Endodermal cell (in vitro differentiated cells): ENCODE measurements at regions not wholly inside any gene's neighbourhood (a gene's known extent, or its start where the extent isn't known, plus 50 kb on each side); places are given as distances from the start of the nearest gene placed in this dataset.

Experiments
- DNase-seq: peaks from one replicate; pipeline ENCODE4 v3.0.0-alpha.2; 2017
- H3K27ac ChIP-seq: 2 replicates; pipeline ENCODE4 v1.5.1; 2013; ENCODE audit warnings: mild to moderate bottlenecking, low read depth, low read length, moderate library complexity
- H3K27me3 ChIP-seq: 2 replicates; pipeline ENCODE4 v1.6.1; 2013; ENCODE audit warnings: mild to moderate bottlenecking, low read length, moderate library complexity; ENCODE audit not compliant: insufficient read depth, control insufficient read depth, poor library complexity, severe bottlenecking
- H3K36me3 ChIP-seq: 2 replicates; pipeline ENCODE4 v1.7.0; 2013; ENCODE audit warnings: mild to moderate bottlenecking, low read length, moderate library complexity; ENCODE audit not compliant: control insufficient read depth, insufficient read depth
- H3K4me1 ChIP-seq: one replicate; pipeline ENCODE4 v1.7.0; 2013; ENCODE audit warnings: low read length; ENCODE audit not compliant: control insufficient read depth, insufficient read depth
- H3K4me3 ChIP-seq: 2 replicates; pipeline ENCODE4 v1.5.1; 2013; ENCODE audit warnings: mild to moderate bottlenecking, low read length, moderate library complexity
- H3K9ac ChIP-seq: 2 replicates; pipeline ENCODE4 v1.6.1; 2013; ENCODE audit warnings: mild to moderate bottlenecking, low read length, moderate library complexity; ENCODE audit not compliant: poor library complexity, severe bottlenecking; ENCODE audit errors: extremely low read depth
- H3K9me3 ChIP-seq: 2 replicates; pipeline ENCODE4 v1.6.1; 2013; ENCODE audit warnings: mild to moderate bottlenecking, low read length, moderate library complexity; ENCODE audit not compliant: control insufficient read depth
- H3K27ac Mint-ChIP-seq: 2 replicates; pipeline ENCODE4 v1.8.0; 2020; ENCODE audit warnings: mixed read lengths
- H3K27me3 Mint-ChIP-seq: 2 replicates; pipeline ENCODE4 v1.8.0; 2021; ENCODE audit warnings: mild to moderate bottlenecking, mixed read lengths; ENCODE audit not compliant: insufficient read depth
- H3K36me3 Mint-ChIP-seq: 2 replicates; pipeline ENCODE4 v1.8.0; 2020; ENCODE audit warnings: low read depth, mixed read lengths
- H3K4me1 Mint-ChIP-seq: 2 replicates; pipeline ENCODE4 v1.8.0; 2020; ENCODE audit warnings: mixed read lengths
- H3K4me3 Mint-ChIP-seq: 2 replicates; pipeline ENCODE4 v1.8.0; 2020; ENCODE audit warnings: mild to moderate bottlenecking, moderate library complexity, mixed read lengths
- H3K9me3 Mint-ChIP-seq: 2 replicates; pipeline ENCODE4 v1.8.0; 2020; ENCODE audit warnings: mild to moderate bottlenecking, mixed read lengths
- CTCF ChIP-seq: fragments of 200-600 bp; sonication (generic); conservative IDR thresholded peaks from 2 replicates; pipeline ENCODE4 v1.5.0; 2021; ENCODE audit warnings: antibody characterized with exemption, mild to moderate bottlenecking
- WGBS, 2 experiments: methylation state at CpG; one replicate each; pipeline versions ENCODE4 v1.1.5 to v1.1.7; 2013; ENCODE audit warnings: missing lambda C conversion rate in 2 of 2, mixed read lengths in 1 of 2; ENCODE audit not compliant: insufficient coverage in 1 of 2, insufficient read length in 1 of 2; 5-methylcytosine and 5-hydroxymethylcytosine counted together

- H3K27ac Mint-ChIP-seq = no peak overlapping the region
- DNase-seq = no peak
- WGBS, 2 experiments = 83% methylated on average over 1 of the region's 1 CpG
- TF ChIP-seq CTCF = no peak
- no peak overlapping the region for H3K4me3 Mint-ChIP-seq
- peaks cover 8% of the 10 kb centered on the region for H3K27me3 Mint-ChIP-seq
- Histone ChIP-seq H3K27ac (no peak overlapping the region), H3K9me3 (no peaks in the 10 kb centered on the region), H3K4me3 (no peak overlapping the region), H3K4me1 (no peaks in the 10 kb centered on the region), H3K9ac (no peak overlapping the region), H3K36me3 (no peaks in the 10 kb centered on the region), H3K27me3 (no peaks in the 10 kb centered on the region)
- H3K4me1 Mint-ChIP-seq = no peaks in the 10 kb centered on the region
- no peaks in the 10 kb centered on the region for H3K36me3 Mint-ChIP-seq
- H3K9me3 Mint-ChIP-seq = no peaks in the 10 kb centered on the region
Measured at GRCh38 chr12:46921764-46922133, 96.0 kb upstream of the SLC38A4 start.

- 82% methylated on average over 2 of the region's 2 CpGs; no CpG with 5 or more reads in 1 of the 2 experiments for WGBS, 2 experiments
- H3K9me3 ChIP-seq = no peaks in the 10 kb centered on the region
- no peaks in the 10 kb centered on the region for H3K4me1 ChIP-seq
- Mint-ChIP-seq H3K27ac (no peak overlapping the region), H3K4me1 (no peaks in the 10 kb centered on the region), H3K9me3 (no peaks in the 10 kb centered on the region), H3K36me3 (no peaks in the 10 kb centered on the region), H3K4me3 (no peak overlapping the region), H3K27me3 (peaks cover 8% of the 10 kb centered on the region)
- no peak overlapping the region for H3K9ac ChIP-seq
- H3K36me3 ChIP-seq = no peaks in the 10 kb centered on the region
- H3K27me3 ChIP-seq = no peaks in the 10 kb centered on the region
- no peak for TF ChIP-seq CTCF
- no peak overlapping the region for H3K4me3 ChIP-seq
- no peak overlapping the region for H3K27ac ChIP-seq
- no peak for DNase-seq
Measured at GRCh38 chr12:46926526-46926925, 100.7 kb upstream of the SLC38A4 start.

GRCh38 chr12:46930101-46930500, 104.3 kb upstream of the SLC38A4 start:
- Mint-ChIP-seq H3K4me3 (no peak overlapping the region), H3K27me3 (peaks cover 5% of the 10 kb centered on the region)

More at GRCh38 chr12:46930101-46930500, 104.3 kb upstream of the SLC38A4 start:
- DNase-seq = no peak
- H3K9me3 Mint-ChIP-seq = no peaks in the 10 kb centered on the region
- H3K27ac Mint-ChIP-seq = no peak overlapping the region
- no peaks in the 10 kb centered on the region for H3K9me3 ChIP-seq
- H3K9ac ChIP-seq = no peak overlapping the region
- 92% methylated on average over 1 of the region's 1 CpG; no CpG with 5 or more reads in 1 of the 2 experiments for WGBS, 2 experiments
- no peak overlapping the region for H3K27ac ChIP-seq
- H3K27me3 ChIP-seq = no peaks in the 10 kb centered on the region
- H3K4me1 Mint-ChIP-seq = no peaks in the 10 kb centered on the region
- no peak overlapping the region for H3K4me3 ChIP-seq
- H3K36me3 Mint-ChIP-seq = no peaks in the 10 kb centered on the region
- H3K36me3 ChIP-seq = no peaks in the 10 kb centered on the region
- H3K4me1 ChIP-seq = no peaks in the 10 kb centered on the region
- TF ChIP-seq CTCF = no peak
